GM12892 (cell line): ENCODE measurements at regions not wholly inside any gene's neighbourhood (a gene's known extent, or its start where the extent isn't known, plus 50 kb on each side); places are given as distances from the start of the nearest gene placed in this dataset.
"Not testable (repeated sequence)": the region's sequence is repeated elsewhere in the genome, so short reads cannot be mapped to it uniquely, and the experiment has no call there.

Source experiments
- DNase-seq: peaks from one replicate; pipeline ENCODE4 v3.0.0; 2011; ENCODE audit not compliant: insufficient read length
- FAIRE-seq: peaks from 2 replicates; lab custom pipeline; 2011; peaks lifted over from hg19 to GRCh38; lab: Jason Lieb, UNC
- POLR2A ChIP-seq: IDR thresholded peaks from 2 replicates; pipeline ENCODE4 v1.6.1; 2011; ENCODE audit warnings: low read depth, low read length, control low read depth
- POLR2AphosphoS5 ChIP-seq: IDR thresholded peaks from 2 replicates; pipeline ENCODE4 v1.6.1; 2011; ENCODE audit warnings: low read depth, low read length, control low read depth
- TAF1 ChIP-seq: IDR thresholded peaks from 2 replicates; pipeline ENCODE4 v1.6.1; 2011; ENCODE audit warnings: low read depth, mild to moderate bottlenecking, control low read depth, low read length, borderline replicate concordance

DNA sequence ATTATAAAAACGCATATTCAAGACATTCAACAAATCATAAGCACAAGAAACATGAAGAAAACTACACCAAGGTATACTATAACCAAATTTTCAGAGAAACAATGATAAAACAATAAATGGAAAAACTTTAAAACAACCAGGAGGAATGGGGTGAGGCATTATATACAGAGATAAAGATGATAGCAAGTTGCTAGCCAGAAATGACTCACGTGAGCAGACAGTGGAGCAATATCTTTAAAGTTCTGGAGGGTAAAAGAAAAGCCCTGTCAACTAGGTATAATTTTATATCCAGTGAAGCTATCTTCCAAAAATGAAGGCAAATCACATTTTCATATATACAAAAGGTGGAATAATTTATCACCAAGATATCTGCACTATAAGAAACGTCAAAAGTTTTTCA is 97.8 kb upstream of the PCED1B start:
- DNase-seq (no peak), FAIRE-seq (no peak)
- TF ChIP-seq TAF1 (no peak), POLR2A (no peak)

DNA sequence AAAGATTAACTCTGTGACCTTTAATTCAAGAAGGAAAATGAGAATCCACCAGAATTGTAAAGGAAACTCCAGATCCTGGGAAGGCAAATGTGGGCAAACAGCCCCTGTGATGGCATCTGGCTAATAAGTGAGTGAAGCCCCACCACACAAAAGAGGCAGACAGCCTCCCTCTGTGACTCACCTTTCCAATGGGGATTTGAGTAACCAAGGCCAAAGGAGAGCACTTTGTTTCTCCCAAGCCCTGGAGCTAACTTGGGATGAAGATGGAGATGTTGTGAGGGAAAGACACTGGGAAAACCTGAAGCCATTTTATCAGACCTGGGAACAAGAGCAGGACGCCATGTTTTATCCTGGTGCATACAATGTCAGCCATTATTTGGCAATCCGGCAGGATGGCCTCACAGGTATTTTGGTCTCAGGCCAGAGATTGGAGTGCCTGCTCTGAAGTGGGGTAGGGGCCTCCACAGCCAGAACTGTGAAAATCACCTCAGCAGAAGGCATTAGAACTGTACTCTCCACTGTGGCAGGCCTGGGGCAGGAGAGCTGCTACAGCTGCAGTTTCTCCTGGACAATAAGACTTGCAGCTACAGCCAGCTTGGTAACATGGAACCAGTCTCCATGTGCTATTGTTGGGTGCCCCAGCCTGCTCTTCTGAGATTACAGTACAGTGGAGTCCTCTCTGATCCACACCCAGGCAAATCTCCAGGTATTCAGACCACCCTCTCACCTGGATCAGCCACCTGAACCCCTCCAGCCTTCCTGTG is 96.6 kb upstream of the PCED1B start:
- DNase-seq (no peak), FAIRE-seq (no peak)
- no peak for TF ChIP-seq POLR2A
- no peak for TF ChIP-seq POLR2AphosphoS5
- TF ChIP-seq TAF1: no peak

DNA sequence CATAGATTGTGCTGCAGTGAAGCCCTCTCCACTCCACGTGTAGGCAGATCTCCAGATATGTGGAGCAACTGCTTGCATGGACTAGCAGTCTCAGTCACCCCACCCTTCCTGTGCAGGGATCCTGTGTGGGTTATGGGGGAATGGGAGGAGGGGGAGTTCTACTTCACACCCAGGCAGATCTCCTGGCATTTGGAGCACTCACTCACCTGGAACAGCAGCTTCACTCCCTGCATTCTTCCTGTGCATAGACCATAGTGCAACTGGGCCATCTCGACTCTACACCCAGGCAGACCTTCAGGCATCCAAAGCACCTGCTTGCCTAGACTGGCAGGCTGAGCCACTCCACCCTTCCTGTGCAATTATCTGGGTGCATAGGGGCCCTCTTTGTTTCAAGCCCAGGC is 96.0 kb upstream of the PCED1B start:
- no peak for TF ChIP-seq POLR2AphosphoS5
- no peak for TF ChIP-seq POLR2A
- no peak for TF ChIP-seq TAF1
- FAIRE-seq: no peak

DNA sequence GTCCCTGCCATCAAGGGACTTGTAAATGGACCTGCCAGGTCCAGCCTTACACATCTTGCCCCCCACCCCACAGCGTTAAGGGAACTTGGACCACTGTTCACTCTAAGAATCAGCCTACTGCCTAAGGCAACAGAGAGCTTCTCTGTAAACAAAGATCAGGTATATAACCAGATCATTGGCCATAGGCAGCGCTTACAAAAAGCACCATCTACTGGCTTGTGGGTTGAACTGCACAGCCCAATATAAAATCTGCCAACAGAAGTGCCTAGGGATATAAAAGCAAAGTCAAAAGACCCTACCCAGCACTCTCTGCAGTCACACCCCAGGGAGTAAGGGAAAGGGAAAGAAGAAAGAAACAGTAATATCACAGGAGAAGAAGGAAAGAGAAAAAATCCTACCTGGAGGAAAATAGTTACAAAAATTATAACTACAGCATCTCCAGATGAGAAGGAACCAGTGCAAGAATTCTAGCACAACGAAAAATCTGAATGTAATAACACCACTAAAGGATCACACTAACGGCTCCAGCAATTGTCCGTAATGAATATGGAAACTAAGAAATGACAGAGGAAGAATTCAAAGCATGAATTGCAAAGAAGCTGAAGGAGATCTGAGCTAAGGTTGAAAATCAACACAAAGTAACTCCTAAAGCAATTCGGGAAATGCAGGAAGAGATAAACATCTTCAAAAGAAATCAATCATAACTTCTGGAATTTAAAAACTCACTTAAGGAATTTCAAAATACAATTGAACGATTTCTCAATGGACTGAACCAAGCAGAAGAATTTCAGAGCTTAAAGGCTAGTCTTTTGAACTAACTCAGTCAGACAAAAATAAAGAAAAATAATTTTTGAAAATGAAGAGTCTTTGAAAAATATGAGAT is 95.2 kb upstream of the PCED1B start:
- FAIRE-seq (peak; percentile 63), DNase-seq (peak; percentile 9)
- TF ChIP-seq POLR2A (no peak), TAF1 (no peak), POLR2AphosphoS5 (no peak)

More for the DNA sequence above, 96.0 kb upstream of the PCED1B start:
- no peak for DNase-seq

DNA sequence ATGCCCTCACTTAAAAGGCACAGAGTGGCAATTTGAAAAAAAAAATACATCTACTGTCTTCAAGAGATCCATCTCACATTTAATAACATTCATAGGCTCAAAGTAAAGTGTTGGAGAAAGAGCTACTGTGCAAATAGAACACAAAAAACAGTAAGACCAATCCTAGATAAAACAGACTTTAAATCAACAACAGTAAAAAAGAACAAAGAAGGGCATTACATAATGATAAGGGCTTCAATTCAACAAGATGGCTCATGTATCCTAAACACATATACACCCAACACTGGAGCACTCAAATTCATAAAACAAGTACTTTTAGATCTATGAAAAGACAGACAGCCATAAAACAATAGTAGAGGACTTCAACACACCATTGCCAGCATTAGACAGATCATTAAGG is 93.6 kb upstream of the PCED1B start:
- no peak for DNase-seq

DNA sequence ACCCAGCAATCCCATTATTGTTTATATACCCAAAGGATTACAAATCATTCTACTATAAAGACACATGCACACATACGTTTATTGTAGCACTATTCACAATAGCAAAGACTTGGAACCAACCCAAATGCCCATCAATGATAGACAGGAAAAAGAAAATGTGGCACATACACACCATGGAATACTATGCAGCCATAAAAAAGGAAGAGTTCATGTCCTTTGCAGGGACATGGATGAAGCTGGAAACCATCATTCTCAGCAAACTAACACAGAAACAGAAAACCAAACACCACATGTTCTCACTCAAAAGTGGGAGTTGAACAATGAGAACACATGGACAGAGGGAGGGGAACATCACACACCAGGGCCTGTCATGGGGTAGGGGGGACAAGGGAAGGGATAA is 91.3 kb upstream of the PCED1B start:
- FAIRE-seq, DNase-seq: not testable (repeated sequence)

More for the DNA sequence above, 93.6 kb upstream of the PCED1B start:
- FAIRE-seq: no peak
- TF ChIP-seq TAF1 (no peak), POLR2A (no peak), POLR2AphosphoS5 (no peak)

DNA sequence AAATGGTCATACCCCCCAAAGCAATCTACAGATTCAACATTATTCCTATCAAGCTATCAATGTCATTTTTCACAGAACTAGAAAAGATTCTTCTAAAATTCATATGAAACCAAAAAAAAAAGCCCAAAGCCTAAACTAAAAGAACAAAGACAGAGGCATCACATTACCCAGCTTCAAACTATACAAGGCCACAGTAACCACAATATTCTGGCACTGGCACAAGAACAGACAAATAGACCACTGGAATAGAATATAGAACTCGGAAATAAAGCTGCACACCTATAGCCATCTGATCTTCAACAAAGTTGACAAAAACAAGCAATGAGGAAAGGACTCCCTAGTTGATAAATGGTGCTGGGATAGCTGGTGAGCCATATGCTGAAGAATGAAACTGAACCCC is 89.2 kb upstream of the PCED1B start:
- FAIRE-seq (no peak), DNase-seq (no peak)
- TF ChIP-seq POLR2A (no peak), TAF1 (no peak), POLR2AphosphoS5 (no peak)

DNA sequence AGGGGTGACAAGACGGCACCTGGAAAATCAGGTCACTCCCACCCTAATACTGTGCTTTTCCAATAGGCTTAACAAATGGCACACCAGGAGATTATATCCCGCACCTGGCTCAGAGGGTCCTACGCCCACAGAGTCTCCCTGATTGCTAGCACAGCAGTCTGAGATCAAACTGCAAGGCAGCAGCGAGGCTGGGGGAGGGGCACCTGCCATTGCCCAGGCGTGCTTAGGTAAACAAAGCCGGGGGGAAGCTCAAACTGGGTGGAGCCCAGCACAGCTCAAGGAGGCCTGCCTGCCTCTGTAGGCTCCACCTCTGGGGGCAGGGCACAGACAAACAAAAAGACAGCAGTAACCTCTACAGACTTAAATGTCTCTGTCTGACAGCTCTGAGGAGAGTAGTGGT is 87.4 kb upstream of the PCED1B start:
- FAIRE-seq, DNase-seq: not testable (repeated sequence)

DNA sequence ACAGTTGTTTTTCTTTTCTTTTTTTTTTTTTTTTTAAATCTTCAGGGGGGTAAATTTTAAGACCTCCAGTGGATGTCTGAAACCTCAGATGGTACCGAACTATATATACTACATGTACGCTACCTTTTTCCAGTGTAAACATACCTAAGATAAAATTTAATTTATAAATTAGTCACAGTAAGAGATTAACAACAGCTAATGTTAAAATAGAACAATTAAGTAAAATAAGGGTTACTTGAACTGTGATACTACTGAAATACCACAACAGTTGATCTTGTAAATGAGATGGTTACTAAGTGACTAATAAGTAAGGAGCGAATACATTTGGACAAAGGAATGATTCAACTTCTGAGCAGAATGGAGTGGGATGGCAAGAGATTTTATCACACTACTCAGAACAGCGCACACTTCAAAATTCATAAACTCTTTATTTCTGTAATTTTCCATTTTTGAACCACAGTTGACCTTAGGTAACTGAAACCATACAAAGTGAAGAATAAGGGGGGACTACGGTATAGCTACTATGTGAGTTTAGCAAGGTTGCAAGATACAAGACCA is 80.5 kb upstream of the PCED1B start:
- DNase-seq (no peak), FAIRE-seq (no peak)
- TF ChIP-seq POLR2A (no peak), TAF1 (no peak), POLR2AphosphoS5 (no peak)

DNA sequence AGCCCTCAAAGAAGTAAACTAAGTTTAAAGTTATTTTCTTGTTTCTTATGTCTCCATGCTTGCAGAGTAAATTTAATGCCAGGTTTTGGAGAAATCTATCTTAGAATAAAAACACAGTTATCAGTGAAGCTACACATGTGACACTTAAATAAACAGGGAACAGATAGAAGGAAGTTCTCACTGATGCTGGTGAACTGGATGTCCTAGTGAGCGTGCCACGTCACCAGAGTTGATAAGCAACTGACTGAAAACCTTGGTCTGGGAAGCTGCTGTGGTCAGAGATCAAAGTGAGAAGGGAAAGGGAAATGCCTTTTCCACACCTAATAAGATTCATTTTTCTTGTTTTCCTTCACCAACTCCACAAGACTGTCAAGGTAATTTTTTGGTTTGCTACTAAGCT is 74.8 kb upstream of the PCED1B start:
- TF ChIP-seq POLR2AphosphoS5: no peak
- no peak for TF ChIP-seq TAF1
- no peak for TF ChIP-seq POLR2A
- DNase-seq: no peak
- no peak for FAIRE-seq

DNA sequence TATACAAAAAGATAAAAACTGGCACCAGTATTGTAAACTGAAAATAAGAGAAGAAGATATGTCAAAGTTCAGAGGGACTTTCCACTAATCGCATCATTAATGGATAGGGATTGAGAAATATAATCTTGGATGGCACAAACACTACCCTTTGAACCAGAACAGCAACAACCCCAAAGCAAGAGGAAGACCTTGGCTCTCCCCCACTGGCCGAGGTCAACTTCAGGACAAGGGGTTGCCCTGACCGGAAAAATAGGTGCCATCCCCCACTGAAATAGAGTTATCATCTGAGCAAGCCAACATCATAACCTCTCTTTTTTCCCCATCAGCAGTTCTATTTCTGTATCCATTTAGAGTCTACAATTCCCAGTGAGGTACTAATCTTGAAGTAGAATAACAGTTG is 72.4 kb upstream of the PCED1B start:
- FAIRE-seq (no peak), DNase-seq (no peak)
- no peak for TF ChIP-seq POLR2A
- no peak for TF ChIP-seq TAF1
- no peak for TF ChIP-seq POLR2AphosphoS5

DNA sequence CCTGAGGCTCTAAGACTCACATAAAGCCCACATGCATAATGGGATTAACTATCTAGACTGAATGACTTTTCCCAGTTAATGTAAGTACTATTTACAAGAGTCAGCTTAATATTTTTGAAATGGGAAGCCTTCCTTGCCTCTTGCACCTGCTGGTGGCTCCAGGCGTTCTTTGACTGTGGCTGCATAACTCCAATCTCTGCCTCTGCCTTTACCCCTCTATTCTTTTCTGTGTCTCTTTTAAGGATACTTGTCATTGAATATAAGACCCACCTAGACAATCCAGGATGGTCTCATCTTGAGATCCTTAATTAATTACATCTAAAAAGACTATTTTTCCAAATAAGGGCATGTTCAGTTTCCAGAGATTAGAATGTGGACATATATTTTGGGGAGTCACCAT is 66.9 kb upstream of the PCED1B start:
- no peak for TF ChIP-seq POLR2A
- no peak for TF ChIP-seq POLR2AphosphoS5
- no peak for TF ChIP-seq TAF1
- no peak for DNase-seq
- no peak for FAIRE-seq
